K562 (cell line): ENCODE measurements at regions not wholly inside any gene's neighbourhood (a gene's known extent, or its start where the extent isn't known, plus 50 kb on each side); places are given as distances from the start of the nearest gene placed in this dataset.

Source experiments
- ATAC-seq: fragments of 200-7000 bp; cut with Tn5 transposase; 3 replicates; pipeline ENCODE4 v1.9.1; 2020; ENCODE audit warnings: moderate library complexity
- BruUV-seq: library from RNA; stranded (reverse); fragments of 400-500 nt; replicated peaks from 2 replicates; lab custom pipeline; 2021; lab: Mats Ljungman, UMichigan
- CTCF ChIA-PET: fragments of 300-600 bp; formaldehyde crosslinking; extraction: SDS; loops from one replicate; lab custom pipeline; 2021; ENCODE audit warnings: low intra/inter-chr PET ratio; lab: Yijun Ruan, JAX
- POLR2A ChIA-PET: fragments of 300-600, 350-650 bp; sonication (Branson Sonifier 250); formaldehyde crosslinking; extraction: SDS; loops from one replicate; lab custom pipeline; 2021; ENCODE audit warnings: antibody characterized with exemption, inconsistent platforms; lab: Yijun Ruan, JAX
- DNase-seq, 4 experiments: peaks; one replicate each; pipeline versions ENCODE4 v3.0.0 to v3.0.0-alpha.2; 2011 to 2018; ENCODE audit warnings: low spot score in 3 of 4, mixed read lengths in 3 of 4; ENCODE audit errors: extremely low read depth in 1 of 4
- FAIRE-seq: peaks from 2 replicates; lab custom pipeline; 2011; peaks lifted over from hg19 to GRCh38; lab: Jason Lieb, UNC
- H2AFZ ChIP-seq: 2 replicates; pipeline ENCODE4 v1.6.0; 2011; ENCODE audit warnings: low read depth, low read length, control low read depth, inconsistent platforms
- H3K27ac ChIP-seq: fragments of 200-600 bp; 3 replicates; pipeline ENCODE4 v1.8.0; 2011; ENCODE audit warnings: low read depth, mild to moderate bottlenecking, control low read depth, inconsistent platforms, low read length, moderate library complexity, mixed read lengths; ENCODE audit errors: extremely low read depth
- H3K27me3 ChIP-seq, 2 experiments: fragments of 300-600 bp in 1 of 2; 2 replicates in 1 of 2; 3 replicates in 1 of 2; pipeline versions ENCODE4 v1.6.0 to v1.8.0; 2011; ENCODE audit warnings: inconsistent platforms in 2 of 2, low read length in 2 of 2, mild to moderate bottlenecking in 1 of 2, mixed read lengths in 1 of 2, moderate library complexity in 1 of 2; ENCODE audit not compliant: control insufficient read depth in 2 of 2, insufficient read depth in 2 of 2
- H3K36me3 ChIP-seq: fragments of 300-600 bp; 3 replicates; pipeline ENCODE4 v1.8.0; 2011; ENCODE audit warnings: mild to moderate bottlenecking, low read length, inconsistent platforms; ENCODE audit not compliant: control insufficient read depth, insufficient read depth
- H3K4me1 ChIP-seq, 2 experiments: fragments of 200-600 bp in 1 of 2; replicated peaks in 1 of 2; 2 replicates in 1 of 2; 3 replicates in 1 of 2; pipeline versions ENCODE4 v1.5.1 to v1.8.0; 2011; ENCODE audit warnings: inconsistent platforms in 2 of 2, low read length in 2 of 2, mild to moderate bottlenecking in 1 of 2, mixed read lengths in 1 of 2, moderate library complexity in 1 of 2; ENCODE audit not compliant: control insufficient read depth in 2 of 2, insufficient read depth in 2 of 2
- H3K4me2 ChIP-seq: 2 replicates; pipeline ENCODE4 v1.6.1; 2011; ENCODE audit warnings: low read length, control low read depth, inconsistent platforms, mixed read lengths; ENCODE audit not compliant: insufficient read depth
- H3K4me3 ChIP-seq: fragments of 200-600 bp; sonication (generic), shearing (Covaris generic); 2 replicates; pipeline ENCODE4 v1.5.1; 2016; ENCODE audit warnings: control low read depth, inconsistent platforms
- H3K79me2 ChIP-seq: fragments of 200-600 bp; 3 replicates; pipeline ENCODE4 v1.8.0; 2011; ENCODE audit warnings: low read length, inconsistent platforms; ENCODE audit not compliant: control insufficient read depth, insufficient read depth
- H3K9ac ChIP-seq, 2 experiments: 2 replicates each; pipeline versions ENCODE4 v1.6.0 to v1.6.1; 2011; ENCODE audit warnings: low read depth in 2 of 2, low read length in 2 of 2, control low read depth in 1 of 2, inconsistent platforms in 1 of 2, mild to moderate bottlenecking in 1 of 2, mixed read lengths in 1 of 2; ENCODE audit not compliant: insufficient read depth in 1 of 2
- H3K9me1 ChIP-seq: one replicate; pipeline ENCODE4 v1.6.0; 2011; ENCODE audit warnings: inconsistent platforms, mild to moderate bottlenecking, low read length, moderate library complexity; ENCODE audit not compliant: control insufficient read depth, insufficient read depth
- H3K9me3 ChIP-seq: replicated peaks from 2 replicates; pipeline ENCODE4 v1.5.1; 2011; ENCODE audit warnings: low read depth, low read length, inconsistent platforms; ENCODE audit not compliant: control insufficient read depth, insufficient read depth
- H4K20me1 ChIP-seq: replicated peaks from 2 replicates; pipeline ENCODE4 v1.6.1; 2011; ENCODE audit warnings: low read length, inconsistent platforms, mixed read lengths; ENCODE audit not compliant: control insufficient read depth, insufficient read depth
- C11orf30 ChIP-seq: fragments of 450-650 bp; IDR thresholded peaks from 2 replicates; pipeline ENCODE4 v1.6.1; 2016; ENCODE audit warnings: low read depth, mild to moderate bottlenecking
- DDX20 ChIP-seq: fragments of 450-650 bp; IDR thresholded peaks from 2 replicates; pipeline ENCODE4 v1.6.1; 2016; ENCODE audit warnings: missing genetic modification characterization, low read depth, mild to moderate bottlenecking, missing compliant biosample characterization, moderate library complexity
- EZH2 ChIP-seq: IDR thresholded peaks from 2 replicates; pipeline ENCODE4 v1.6.1; 2012; ENCODE audit warnings: low read depth, mild to moderate bottlenecking, inconsistent platforms, low read length, borderline replicate concordance
- MAFG ChIP-seq: fragments of 450-650 bp; conservative IDR thresholded peaks from 2 replicates; pipeline ENCODE4 v1.6.1; 2016; ENCODE audit warnings: missing genetic modification characterization, missing compliant biosample characterization
- MCM2 ChIP-seq: fragments of 450-650 bp; IDR thresholded peaks from 2 replicates; pipeline ENCODE4 v1.6.1; 2017; ENCODE audit warnings: low read depth, mild to moderate bottlenecking
- RBM17 ChIP-seq: fragments of 200-400 bp; formaldehyde crosslinking; IDR thresholded peaks from 2 replicates; pipeline ENCODE4 v1.6.1; 2017; ENCODE audit warnings: low read depth, mild to moderate bottlenecking, low read length, borderline replicate concordance
- RCOR1 ChIP-seq, 2 experiments: IDR thresholded peaks; 2 replicates each; pipeline ENCODE4 v1.6.1; 2012; ENCODE audit warnings: low read depth in 2 of 2, low read length in 2 of 2, borderline replicate concordance in 1 of 2, improper control_type of control experiment in 1 of 2
- SNRNP70 ChIP-seq: fragments of 200-400 bp; formaldehyde crosslinking; optimal IDR thresholded peaks from 2 replicates; pipeline ENCODE3; 2017; ENCODE audit warnings: low read depth, low read length
- ZNF316 ChIP-seq: fragments of 450-650 bp; IDR thresholded peaks from 2 replicates; pipeline ENCODE4 v1.6.1; 2016
- WGBS: fragments of 100-300 bp; shearing (Covaris generic); methylation state at CpG from one replicate; pipeline ENCODE4 v1.1.6; 2016; ENCODE audit warnings: low coverage, mixed read lengths; ENCODE audit not compliant: insufficient coverage; ENCODE audit errors: missing lambda C conversion rate; 5-methylcytosine and 5-hydroxymethylcytosine counted together
- in situ Hi-C: fragments of 300-500 bp; cut with MboI; formaldehyde crosslinking; loops from 4 replicates; pipeline ENCODE4 v1.15.0; 2018; ENCODE audit warnings: inconsistent platforms, mixed read lengths
- intact Hi-C: fragments of 100-400 bp; cut with micrococcal nuclease; formaldehyde crosslinking; loops from 2 replicates; pipeline ENCODE4 v1.14.2; 2022
- TF ChIP-seq, protein P1 (sequence below): fragments of 250-450 bp; sonication (Bioruptor Pico); IDR thresholded peaks from 2 replicates; pipeline ENCODE4 v1.8.0; 2022; ENCODE audit warnings: moderate library complexity, mild to moderate bottlenecking, inconsistent platforms
- TF ChIP-seq, protein P2 (sequence below): fragments of 450-650 bp; IDR thresholded peaks from 2 replicates; pipeline ENCODE4 v1.6.1; 2017; ENCODE audit warnings: antibody characterized with exemption, mild to moderate bottlenecking

DNA sequence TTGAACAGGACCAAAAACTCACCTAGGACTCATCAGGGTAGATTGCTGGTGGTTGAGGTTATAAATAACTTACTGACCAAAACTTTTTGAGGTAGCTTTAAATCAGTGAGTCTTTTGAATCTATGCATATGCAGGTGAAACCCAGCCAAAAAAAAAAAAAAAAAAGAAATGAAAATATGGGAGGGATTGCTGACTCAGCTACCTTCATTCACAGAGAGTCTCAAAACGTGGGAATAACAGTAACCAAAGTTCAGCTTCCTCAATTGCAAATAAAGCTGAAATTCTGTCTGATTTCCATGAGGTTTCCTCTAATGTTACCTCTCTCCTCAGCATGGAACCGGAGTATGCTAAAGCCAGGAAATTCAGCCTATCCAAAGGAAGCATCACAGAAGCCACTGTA is 95.2 kb upstream of the SEMA6D start:
- H3K4me2 ChIP-seq = no peak overlapping the region
- no peak for DNase-seq
- H3K4me1 ChIP-seq = no peaks in the 10 kb centered on the region
- WGBS = 0% methylated on average over 2 of the region's 2 CpGs
- H3K9ac ChIP-seq = no peak overlapping the region
- no peak overlapping the region for H3K27ac ChIP-seq
- in situ Hi-C loops = no loop called here
- no peaks in the 10 kb centered on the region for H3K27me3 ChIP-seq
- CTCF ChIA-PET = no interaction called here
- H3K79me2 ChIP-seq = no peaks in the 10 kb centered on the region
- no peaks in the 10 kb centered on the region for H4K20me1 ChIP-seq
- H3K4me3 ChIP-seq = no peak overlapping the region
- H3K9me3 ChIP-seq = no peaks in the 10 kb centered on the region
- no peak for FAIRE-seq
- no TSS peak for BruUV-seq
- no peaks in the 10 kb centered on the region for H3K36me3 ChIP-seq
- no peak for ATAC-seq
- intact Hi-C loops = no loop called here
- POLR2A ChIA-PET = no interaction called here
- no peaks in the 10 kb centered on the region for H3K9me1 ChIP-seq
- no peak overlapping the region for H2AFZ ChIP-seq
- no peak for TF ChIP-seq EZH2
- TF ChIP-seq, protein P1, sequence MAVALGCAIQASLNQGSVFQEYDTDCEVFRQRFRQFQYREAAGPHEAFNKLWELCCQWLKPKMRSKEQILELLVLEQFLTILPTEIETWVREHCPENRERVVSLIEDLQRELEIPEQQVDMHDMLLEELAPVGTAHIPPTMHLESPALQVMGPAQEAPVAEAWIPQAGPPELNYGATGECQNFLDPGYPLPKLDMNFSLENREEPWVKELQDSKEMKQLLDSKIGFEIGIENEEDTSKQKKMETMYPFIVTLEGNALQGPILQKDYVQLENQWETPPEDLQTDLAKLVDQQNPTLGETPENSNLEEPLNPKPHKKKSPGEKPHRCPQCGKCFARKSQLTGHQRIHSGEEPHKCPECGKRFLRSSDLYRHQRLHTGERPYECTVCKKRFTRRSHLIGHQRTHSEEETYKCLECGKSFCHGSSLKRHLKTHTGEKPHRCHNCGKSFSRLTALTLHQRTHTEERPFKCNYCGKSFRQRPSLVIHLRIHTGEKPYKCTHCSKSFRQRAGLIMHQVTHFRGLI (CRISPR knock-in tag) = no peak
- TF ChIP-seq RBM17 = no peak
- peak; percentile 49 for TF ChIP-seq MAFG (tag)
- no peak for TF ChIP-seq DDX20
- 0 out of 2 replicates have a peak, but pooled peaks have one; percentile 18 for TF ChIP-seq C11orf30
- no peak for TF ChIP-seq MCM2
- TF ChIP-seq SNRNP70 = no peak
- TF ChIP-seq, protein P2, sequence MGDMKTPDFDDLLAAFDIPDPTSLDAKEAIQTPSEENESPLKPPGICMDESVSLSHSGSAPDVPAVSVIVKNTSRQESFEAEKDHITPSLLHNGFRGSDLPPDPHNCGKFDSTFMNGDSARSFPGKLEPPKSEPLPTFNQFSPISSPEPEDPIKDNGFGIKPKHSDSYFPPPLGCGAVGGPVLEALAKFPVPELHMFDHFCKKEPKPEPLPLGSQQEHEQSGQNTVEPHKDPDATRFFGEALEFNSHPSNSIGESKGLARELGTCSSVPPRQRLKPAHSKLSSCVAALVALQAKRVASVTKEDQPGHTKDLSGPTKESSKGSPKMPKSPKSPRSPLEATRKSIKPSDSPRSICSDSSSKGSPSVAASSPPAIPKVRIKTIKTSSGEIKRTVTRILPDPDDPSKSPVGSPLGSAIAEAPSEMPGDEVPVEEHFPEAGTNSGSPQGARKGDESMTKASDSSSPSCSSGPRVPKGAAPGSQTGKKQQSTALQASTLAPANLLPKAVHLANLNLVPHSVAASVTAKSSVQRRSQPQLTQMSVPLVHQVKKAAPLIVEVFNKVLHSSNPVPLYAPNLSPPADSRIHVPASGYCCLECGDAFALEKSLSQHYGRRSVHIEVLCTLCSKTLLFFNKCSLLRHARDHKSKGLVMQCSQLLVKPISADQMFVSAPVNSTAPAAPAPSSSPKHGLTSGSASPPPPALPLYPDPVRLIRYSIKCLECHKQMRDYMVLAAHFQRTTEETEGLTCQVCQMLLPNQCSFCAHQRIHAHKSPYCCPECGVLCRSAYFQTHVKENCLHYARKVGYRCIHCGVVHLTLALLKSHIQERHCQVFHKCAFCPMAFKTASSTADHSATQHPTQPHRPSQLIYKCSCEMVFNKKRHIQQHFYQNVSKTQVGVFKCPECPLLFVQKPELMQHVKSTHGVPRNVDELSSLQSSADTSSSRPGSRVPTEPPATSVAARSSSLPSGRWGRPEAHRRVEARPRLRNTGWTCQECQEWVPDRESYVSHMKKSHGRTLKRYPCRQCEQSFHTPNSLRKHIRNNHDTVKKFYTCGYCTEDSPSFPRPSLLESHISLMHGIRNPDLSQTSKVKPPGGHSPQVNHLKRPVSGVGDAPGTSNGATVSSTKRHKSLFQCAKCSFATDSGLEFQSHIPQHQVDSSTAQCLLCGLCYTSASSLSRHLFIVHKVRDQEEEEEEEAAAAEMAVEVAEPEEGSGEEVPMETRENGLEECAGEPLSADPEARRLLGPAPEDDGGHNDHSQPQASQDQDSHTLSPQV = no peak
- no peak for TF ChIP-seq RCOR1 (IDR thresholded peaks at IDR 0.05; ENCODE audit: borderline replicate concordance in 1 of 2, low read depth in 2 of 2, low read length in 2 of 2)
- peak; percentile 46 for TF ChIP-seq ZNF316
